Activated B cell treated with CpG ODN at 0.5 μM for 24 hours (primary cell): ENCODE measurements at regions not wholly inside any gene's neighbourhood (a gene's known extent, or its start where the extent isn't known, plus 50 kb on each side); places are given as distances from the start of the nearest gene placed in this dataset.

Experiments used
- ATAC-seq: fragments of 200-7000 bp; cut with Tn5 transposase; one replicate; pipeline ENCODE4 v1.10.0; 2021; ENCODE audit warnings: low read depth, mild to moderate bottlenecking, moderate library complexity
- CTCF ChIA-PET: fragments of 350-600 bp; sonication (Branson Sonifier 250); formaldehyde crosslinking; loops from one replicate; lab custom pipeline; 2021; ENCODE audit warnings: antibody characterized with exemption; lab: Charles Lee
- POLR2A ChIA-PET: fragments of 350-600 bp; sonication (Branson Sonifier 250); formaldehyde crosslinking; loops from one replicate; lab custom pipeline; 2021; ENCODE audit warnings: antibody characterized with exemption; lab: Charles Lee
- DNase-seq: peaks from one replicate; pipeline ENCODE4 v3.0.0; 2022
- H3K27ac Mint-ChIP-seq: one replicate; pipeline ENCODE4 v1.8.0; 2020; ENCODE audit warnings: mixed read lengths
- H3K27me3 Mint-ChIP-seq: one replicate; pipeline ENCODE4 v1.8.0; 2021; ENCODE audit warnings: mixed read lengths
- H3K36me3 Mint-ChIP-seq: one replicate; pipeline ENCODE4 v1.8.0; 2021; ENCODE audit warnings: low read depth, mixed read lengths
- H3K4me1 Mint-ChIP-seq: one replicate; pipeline ENCODE4 v1.8.0; 2021; ENCODE audit warnings: mixed read lengths
- H3K4me3 Mint-ChIP-seq: one replicate; pipeline ENCODE4 v1.8.0; 2020; ENCODE audit warnings: mild to moderate bottlenecking, mixed read lengths
- H3K9me3 Mint-ChIP-seq: one replicate; pipeline ENCODE4 v1.8.0; 2020; ENCODE audit warnings: mixed read lengths
- CTCF ChIP-seq: fragments of 200-600 bp; IDR thresholded peaks from one replicate; pipeline ENCODE4 v1.8.0; 2022; ENCODE audit warnings: antibody characterized with exemption, mild to moderate bottlenecking
- intact Hi-C: fragments of 100-400 bp; cut with micrococcal nuclease; formaldehyde crosslinking; loops from one replicate; pipeline ENCODE4 v1.15.1; 2024

DNA sequence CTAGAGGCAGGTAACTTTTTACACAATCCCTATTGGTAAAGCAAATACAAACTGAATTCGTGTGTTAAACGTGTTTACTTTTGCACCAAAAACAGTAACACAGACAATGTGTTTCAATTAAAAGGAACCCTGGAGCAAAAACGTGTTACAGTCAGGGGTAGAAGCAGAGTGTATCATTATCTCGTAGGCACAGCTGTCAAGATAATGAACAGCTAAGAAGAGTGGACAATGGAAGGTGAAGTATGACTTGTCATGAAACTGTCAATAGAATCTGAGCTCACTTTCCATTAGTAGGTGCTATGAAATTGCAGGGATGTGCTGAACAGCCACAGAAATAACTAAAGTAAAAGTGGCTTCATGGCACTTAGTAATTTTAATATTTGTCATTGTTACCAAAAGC lies 1229.8 kb upstream of the WWC1 start:
- no peak overlapping the region for H3K4me3 Mint-ChIP-seq
- no peak for TF ChIP-seq CTCF
- no peak overlapping the region for H3K27ac Mint-ChIP-seq
- no peak for DNase-seq
- H3K36me3 Mint-ChIP-seq = no peaks in the 10 kb centered on the region
- no peak for ATAC-seq
- ChIA-PET CTCF (no interaction called here), POLR2A (no interaction called here)
- no peaks in the 10 kb centered on the region for H3K9me3 Mint-ChIP-seq
- H3K4me1 Mint-ChIP-seq = no peaks in the 10 kb centered on the region
- no peaks in the 10 kb centered on the region for H3K27me3 Mint-ChIP-seq
- intact Hi-C loops = no loop called here

- no peak for TF ChIP-seq CTCF
- Mint-ChIP-seq H3K9me3 (no peaks in the 10 kb centered on the region), H3K4me3 (no peak overlapping the region), H3K27ac (no peak overlapping the region), H3K4me1 (no peaks in the 10 kb centered on the region), H3K36me3 (no peaks in the 10 kb centered on the region), H3K27me3 (no peaks in the 10 kb centered on the region)
- CTCF ChIA-PET = no interaction called here
- ATAC-seq (no peak), DNase-seq (no peak)
- intact Hi-C loops = no loop called here
- POLR2A ChIA-PET = no interaction called here
Measured at GRCh38 chr5:167063116-167063515, 1228.3 kb upstream of the WWC1 start.

DNA sequence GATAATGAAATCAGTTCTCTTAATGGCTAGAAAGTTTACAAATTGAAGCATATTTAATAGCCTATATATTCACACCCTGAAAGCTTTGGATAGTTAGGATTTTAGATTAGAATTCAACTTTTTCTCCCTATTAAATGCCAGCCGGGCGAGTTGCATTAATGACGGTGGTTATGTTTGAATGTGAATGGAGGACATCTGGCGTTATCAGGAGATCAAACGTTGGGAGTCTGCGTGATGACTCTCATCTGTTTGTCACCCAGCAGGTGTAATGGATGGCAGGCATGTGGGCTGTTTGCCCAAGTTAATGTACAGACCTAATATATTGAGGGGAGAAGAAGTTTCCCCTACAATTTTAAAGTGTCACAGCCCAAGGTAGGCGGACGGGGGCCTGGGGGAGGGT lies 1227.7 kb upstream of the WWC1 start:
- POLR2A ChIA-PET = no interaction called here
- Mint-ChIP-seq H3K27ac (no peak overlapping the region), H3K4me1 (no peaks in the 10 kb centered on the region), H3K9me3 (no peaks in the 10 kb centered on the region), H3K36me3 (no peaks in the 10 kb centered on the region), H3K27me3 (no peaks in the 10 kb centered on the region), H3K4me3 (no peak overlapping the region)
- CTCF ChIA-PET = no interaction called here
- intact Hi-C loops = no loop called here
- ATAC-seq (no peak), DNase-seq (no peak)
- no peak for TF ChIP-seq CTCF

- ChIA-PET POLR2A (no interaction called here), CTCF (no interaction called here)
- no peak overlapping the region for H3K4me3 Mint-ChIP-seq
- no peaks in the 10 kb centered on the region for H3K36me3 Mint-ChIP-seq
- no peaks in the 10 kb centered on the region for H3K27me3 Mint-ChIP-seq
- no peaks in the 10 kb centered on the region for H3K4me1 Mint-ChIP-seq
- ATAC-seq (no peak), DNase-seq (no peak)
- no peak overlapping the region for H3K27ac Mint-ChIP-seq
- H3K9me3 Mint-ChIP-seq = no peaks in the 10 kb centered on the region
- intact Hi-C loops = no loop called here
- TF ChIP-seq CTCF = no peak
Measured at GRCh38 chr5:167064198-167064776, 1227.2 kb upstream of the WWC1 start.

- Mint-ChIP-seq H3K36me3 (no peaks in the 10 kb centered on the region), H3K4me1 (no peaks in the 10 kb centered on the region), H3K4me3 (no peak overlapping the region), H3K9me3 (no peaks in the 10 kb centered on the region), H3K27me3 (no peaks in the 10 kb centered on the region), H3K27ac (no peak overlapping the region)
- ATAC-seq (no peak), DNase-seq (no peak)
- intact Hi-C loops = no loop called here
- CTCF ChIA-PET = no interaction called here
- POLR2A ChIA-PET = no interaction called here
- no peak for TF ChIP-seq CTCF
Measured at GRCh38 chr5:167065794-167066193, 1225.7 kb upstream of the WWC1 start.
